MM.1S (cell line): ENCODE measurements at regions not wholly inside any gene's neighbourhood (a gene's known extent, or its start where the extent isn't known, plus 50 kb on each side); places are given as distances from the start of the nearest gene placed in this dataset.

Experiments used
- DNase-seq: peaks from one replicate; pipeline ENCODE4 v3.0.0-alpha.2; 2015
- H2AFZ ChIP-seq: fragments of 300-600 bp; sonication (generic); 2 replicates; pipeline ENCODE4 v1.6.0; 2016; ENCODE audit warnings: antibody characterized with exemption, low read length
- H3F3A ChIP-seq: fragments of 300-600 bp; sonication (generic); 2 replicates; pipeline ENCODE4 v1.6.1; 2016; ENCODE audit warnings: mild to moderate bottlenecking, antibody characterized with exemption, low read length, moderate library complexity, mixed read lengths; ENCODE audit not compliant: insufficient read depth
- H3K27ac ChIP-seq: fragments of 300-600 bp; sonication (generic); 2 replicates; pipeline ENCODE4 v1.5.1; 2016; ENCODE audit warnings: mild to moderate bottlenecking, low read length
- H3K27me3 ChIP-seq: fragments of 300-600 bp; sonication (generic); replicated peaks from 2 replicates; pipeline ENCODE4 v1.6.0; 2016; ENCODE audit warnings: low read length; ENCODE audit not compliant: insufficient read depth
- H3K36me3 ChIP-seq: fragments of 300-600 bp; sonication (generic); replicated peaks from 2 replicates; pipeline ENCODE4 v1.6.1; 2016; ENCODE audit warnings: mild to moderate bottlenecking, low read length, mixed read lengths; ENCODE audit not compliant: insufficient read depth
- H3K4me1 ChIP-seq: fragments of 300-600 bp; sonication (generic); 2 replicates; pipeline ENCODE4 v1.6.1; 2016; ENCODE audit warnings: low read length, mixed read lengths
- H3K4me2 ChIP-seq: fragments of 300-600 bp; sonication (generic); 2 replicates; pipeline ENCODE4 v1.6.0; 2016; ENCODE audit warnings: low read depth, low read length
- H3K4me3 ChIP-seq: fragments of 300-600 bp; sonication (generic); 2 replicates; pipeline ENCODE4 v1.5.1; 2016; ENCODE audit warnings: low read length, mixed read lengths
- H3K79me2 ChIP-seq: fragments of 300-600 bp; sonication (generic); 2 replicates; pipeline ENCODE4 v1.6.1; 2016; ENCODE audit warnings: mixed run types, low read length, mixed read lengths
- H3K9ac ChIP-seq: fragments of 300-600 bp; sonication (generic); 2 replicates; pipeline ENCODE4 v1.6.1; 2016; ENCODE audit warnings: low read length, mixed read lengths
- H3K9me2 ChIP-seq: fragments of 300-600 bp; sonication (generic); replicated peaks from 2 replicates; pipeline ENCODE4 v1.6.1; 2016; ENCODE audit warnings: mild to moderate bottlenecking, low read length, mixed read lengths; ENCODE audit not compliant: insufficient read depth
- H3K9me3 ChIP-seq: fragments of 300-600 bp; sonication (generic); replicated peaks from 2 replicates; pipeline ENCODE4 v1.6.1; 2016; ENCODE audit warnings: mild to moderate bottlenecking, low read length, mixed read lengths; ENCODE audit not compliant: insufficient read depth
- H4K20me1 ChIP-seq: fragments of 300-600 bp; sonication (generic); 2 replicates; pipeline ENCODE4 v1.6.1; 2016; ENCODE audit warnings: mild to moderate bottlenecking, low read length, moderate library complexity, mixed read lengths; ENCODE audit not compliant: insufficient read depth
- CTCF ChIP-seq: fragments of 300-600 bp; sonication (generic); IDR thresholded peaks from 2 replicates; pipeline ENCODE4 v1.5.1; 2016; ENCODE audit warnings: antibody characterized with exemption, low read length, mixed read lengths
- EZH2 ChIP-seq: fragments of 300-600 bp; sonication (generic); optimal IDR thresholded peaks from 2 replicates; pipeline ENCODE3; 2017; ENCODE audit warnings: low read depth, mild to moderate bottlenecking, antibody characterized with exemption, low read length, mixed read lengths
- EZH2phosphoT487 ChIP-seq: fragments of 300-600 bp; sonication (generic); IDR thresholded peaks from 2 replicates; pipeline ENCODE4 v1.6.1; 2018; ENCODE audit warnings: antibody characterized with exemption, low read length

GRCh38 chr1:193806079-193807048, 620.0 kb upstream of the B3GALT2 start:
- H3K9me3 ChIP-seq = no peaks in the 10 kb centered on the region
- no peak overlapping the region for H3K27ac ChIP-seq
- no peaks in the 10 kb centered on the region for H3K9me2 ChIP-seq
- DNase-seq = no peak
- no peaks in the 10 kb centered on the region for H3F3A ChIP-seq
- H3K9ac ChIP-seq = no peak overlapping the region
- H3K27me3 ChIP-seq = no peaks in the 10 kb centered on the region
- H3K79me2 ChIP-seq = no peaks in the 10 kb centered on the region
- no peaks in the 10 kb centered on the region for H3K4me1 ChIP-seq
- no peak overlapping the region for H3K4me2 ChIP-seq
- no peak for TF ChIP-seq EZH2phosphoT487
- TF ChIP-seq CTCF = no peak
- TF ChIP-seq EZH2 = no peak
- H3K4me3 ChIP-seq = no peak overlapping the region
- no peak overlapping the region for H2AFZ ChIP-seq
- H3K36me3 ChIP-seq = no peaks in the 10 kb centered on the region
- no peaks in the 10 kb centered on the region for H4K20me1 ChIP-seq

GRCh38 chr1:193799948-193800690, 613.7 kb upstream of the B3GALT2 start:
- no peak overlapping the region for H3K4me2 ChIP-seq
- H3K9me3 ChIP-seq = no peaks in the 10 kb centered on the region
- no peak for TF ChIP-seq EZH2
- TF ChIP-seq CTCF = no peak
- TF ChIP-seq EZH2phosphoT487 = no peak
- no peaks in the 10 kb centered on the region for H3K36me3 ChIP-seq
- H2AFZ ChIP-seq = no peak overlapping the region
- no peaks in the 10 kb centered on the region for H3K4me1 ChIP-seq
- H3K79me2 ChIP-seq = no peaks in the 10 kb centered on the region
- H3K9me2 ChIP-seq = no peaks in the 10 kb centered on the region
- H4K20me1 ChIP-seq = no peaks in the 10 kb centered on the region
- no peaks in the 10 kb centered on the region for H3K27me3 ChIP-seq
- H3K27ac ChIP-seq = no peak overlapping the region
- no peak overlapping the region for H3K9ac ChIP-seq
- no peak for DNase-seq
- H3F3A ChIP-seq = no peaks in the 10 kb centered on the region
- H3K4me3 ChIP-seq = no peak overlapping the region

- Histone ChIP-seq H3K27me3 (no peaks in the 10 kb centered on the region), H4K20me1 (no peaks in the 10 kb centered on the region), H2AFZ (no peak overlapping the region), H3K36me3 (no peaks in the 10 kb centered on the region), H3K9me3 (no peaks in the 10 kb centered on the region), H3K9ac (no peak overlapping the region), H3K4me3 (no peak overlapping the region), H3F3A (no peaks in the 10 kb centered on the region), H3K79me2 (no peaks in the 10 kb centered on the region), H3K4me2 (no peak overlapping the region), H3K4me1 (no peaks in the 10 kb centered on the region), H3K9me2 (no peaks in the 10 kb centered on the region), H3K27ac (no peak overlapping the region)
- DNase-seq = no peak
- TF ChIP-seq EZH2phosphoT487 = no peak
- TF ChIP-seq EZH2 = no peak
- no peak for TF ChIP-seq CTCF
Measured at GRCh38 chr1:193799371-193799770, 613.0 kb upstream of the B3GALT2 start.
